HG02588 (cell line): ENCODE measurements at regions not wholly inside any gene's neighbourhood (a gene's known extent, or its start where the extent isn't known, plus 50 kb on each side); places are given as distances from the start of the nearest gene placed in this dataset.

ENCODE experiments used
- ATAC-seq: cut with Tn5 transposase; IDR thresholded peaks from one replicate; pipeline ENCODE4 v1.9.1; 2021; ENCODE audit warnings: mild to moderate bottlenecking, moderate library complexity; ENCODE audit not compliant: unreplicated experiment

GRCh38 chr14:61139006-61139599, 142.0 kb downstream of the TMEM30B start:
- ATAC-seq: no peak

- no peak for ATAC-seq
These were observed 148.2 kb downstream of the TMEM30B start for GRCh38 chr14:61132894-61133293.

- ATAC-seq: no peak
These were observed 148.8 kb downstream of the TMEM30B start for GRCh38 chr14:61132336-61132735.

- ATAC-seq: no peak
These were observed 149.6 kb downstream of the SLC38A6 start for GRCh38 chr14:61130512-61131260.

GRCh38 chr14:61129168-61129745, 148.2 kb downstream of the SLC38A6 start:
- no peak for ATAC-seq

GRCh38 chr14:61128382-61129167, 147.5 kb downstream of the SLC38A6 start:
- no peak for ATAC-seq

- no peak for ATAC-seq
These were observed 145.8 kb downstream of the SLC38A6 start for GRCh38 chr14:61126603-61127498.

GRCh38 chr14:61125867-61126572, 145.0 kb downstream of the SLC38A6 start:
- no peak for ATAC-seq

GRCh38 chr14:61125041-61125866, 144.2 kb downstream of the SLC38A6 start:
- ATAC-seq: no peak

- ATAC-seq: no peak
These were observed 141.8 kb downstream of the SLC38A6 start for GRCh38 chr14:61122862-61123261.

- ATAC-seq: no peak
These were observed 140.3 kb downstream of the SLC38A6 start for GRCh38 chr14:61121355-61121787.

GRCh38 chr14:61120576-61120975, 139.5 kb downstream of the SLC38A6 start:
- ATAC-seq: no peak

GRCh38 chr14:61119006-61119405, 138.0 kb downstream of the SLC38A6 start:
- no peak for ATAC-seq

- no peak for ATAC-seq
These were observed 135.3 kb downstream of the SLC38A6 start for GRCh38 chr14:61116369-61116768.

- no peak for ATAC-seq
These were observed 132.6 kb downstream of the SLC38A6 start for GRCh38 chr14:61113561-61114225.

- ATAC-seq: no peak
These were observed 131.5 kb downstream of the SLC38A6 start for GRCh38 chr14:61112506-61112905.

GRCh38 chr14:61111731-61112130, 130.7 kb downstream of the SLC38A6 start:
- no peak for ATAC-seq

- ATAC-seq: no peak
These were observed 130.2 kb downstream of the SLC38A6 start for GRCh38 chr14:61111209-61111665.
